ENCODE measurements at regions not wholly inside any gene's neighbourhood (a gene's known extent, or its start where the extent isn't known, plus 50 kb on each side); places are given as distances from the start of the nearest gene placed in this dataset.
A peak's percentile ranks its signal among the peaks of the same experiment; 100 is the strongest.

DNA sequence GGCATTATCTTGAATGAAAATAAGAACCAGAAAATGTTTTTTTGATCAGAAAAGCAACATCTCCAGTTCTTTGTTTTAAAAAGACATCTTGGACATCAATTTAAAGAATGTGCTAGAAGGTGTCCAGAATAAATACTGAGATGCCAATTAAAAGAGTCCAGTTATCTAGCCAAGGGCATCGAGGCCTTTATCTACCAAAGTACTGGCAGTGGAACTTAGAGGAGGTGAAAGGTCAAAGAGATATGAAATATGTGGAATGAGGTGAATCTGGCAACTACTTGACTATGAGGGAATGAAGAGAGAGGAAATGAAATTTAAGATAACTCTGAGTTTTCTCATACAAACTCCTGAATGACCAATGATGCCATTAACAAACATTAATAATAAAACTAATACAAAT is 154.3 kb upstream of the GNAI1 start:
- no peak overlapping the region for H3K4me2 ChIP-seq (ENCODE audit: insufficient read depth, low read length)
- dilution Hi-C loops (cut with MboI; ENCODE audit: extremely low pct_ligation_motif_present, low sequenced_read_pairs) (no loop called here), intact Hi-C loops (cut with micrococcal nuclease) (no loop called here)
- H3K4me1 ChIP-seq (ENCODE audit: control insufficient read depth, extremely low read depth, insufficient read depth, low read length) = peaks cover 21% of the 10 kb centered on the region
- DNase-seq (ENCODE audit: low read depth, low spot score) (peak; percentile 4), FAIRE-seq (no peak)
- no peak overlapping the region for H3K9ac ChIP-seq (replicated peaks; ENCODE audit: extremely low read depth, insufficient read depth, low read length)
- no peak overlapping the region for H3K27ac ChIP-seq (ENCODE audit: insufficient read depth, low read depth, low read length)
- H3K4me3 ChIP-seq (replicated peaks in 1 of 3; ENCODE audit: insufficient read depth in 1 of 3, low read depth in 1 of 3, low read length in 3 of 3) = no peak overlapping the region
- no peaks in the 10 kb centered on the region for H4K20me1 ChIP-seq (replicated peaks; ENCODE audit: control insufficient read depth, extremely low read depth, insufficient read depth, low read length)
- no peak overlapping the region for H2AFZ ChIP-seq (ENCODE audit: low read depth, low read length)
- no TSS peak for BruUV-seq (replicated peaks)
- no peak for TF ChIP-seq JUN (IDR thresholded peaks at IDR 0.05; ENCODE audit: borderline replicate concordance, insufficient read depth, insufficient read length, low read depth)
- no peak for TF ChIP-seq FOS (IDR thresholded peaks at IDR 0.05; ENCODE audit: borderline replicate concordance, insufficient read depth, low read length)
- TF ChIP-seq GATA2 (IDR thresholded peaks at IDR 0.05; ENCODE audit: insufficient read depth, insufficient read length, low read depth, low read length) = peak; percentile 48
- TF ChIP-seq, protein P1, sequence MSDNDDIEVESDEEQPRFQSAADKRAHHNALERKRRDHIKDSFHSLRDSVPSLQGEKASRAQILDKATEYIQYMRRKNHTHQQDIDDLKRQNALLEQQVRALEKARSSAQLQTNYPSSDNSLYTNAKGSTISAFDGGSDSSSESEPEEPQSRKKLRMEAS (IDR thresholded peaks at IDR 0.05; ENCODE audit: insufficient read depth, insufficient read length) = no peak
- no peak for TF ChIP-seq EZH2 (IDR thresholded peaks at IDR 0.05; ENCODE audit: borderline replicate concordance, low read depth, low read length, severe bottlenecking)
- TF ChIP-seq MYC (IDR thresholded peaks at IDR 0.05; ENCODE audit: low read depth, low read length) = no peak
- no peak for TF ChIP-seq POLR2AphosphoS5 (IDR thresholded peaks at IDR 0.05; ENCODE audit: insufficient read depth, low read depth, low read length)
- TF ChIP-seq, protein P2, sequence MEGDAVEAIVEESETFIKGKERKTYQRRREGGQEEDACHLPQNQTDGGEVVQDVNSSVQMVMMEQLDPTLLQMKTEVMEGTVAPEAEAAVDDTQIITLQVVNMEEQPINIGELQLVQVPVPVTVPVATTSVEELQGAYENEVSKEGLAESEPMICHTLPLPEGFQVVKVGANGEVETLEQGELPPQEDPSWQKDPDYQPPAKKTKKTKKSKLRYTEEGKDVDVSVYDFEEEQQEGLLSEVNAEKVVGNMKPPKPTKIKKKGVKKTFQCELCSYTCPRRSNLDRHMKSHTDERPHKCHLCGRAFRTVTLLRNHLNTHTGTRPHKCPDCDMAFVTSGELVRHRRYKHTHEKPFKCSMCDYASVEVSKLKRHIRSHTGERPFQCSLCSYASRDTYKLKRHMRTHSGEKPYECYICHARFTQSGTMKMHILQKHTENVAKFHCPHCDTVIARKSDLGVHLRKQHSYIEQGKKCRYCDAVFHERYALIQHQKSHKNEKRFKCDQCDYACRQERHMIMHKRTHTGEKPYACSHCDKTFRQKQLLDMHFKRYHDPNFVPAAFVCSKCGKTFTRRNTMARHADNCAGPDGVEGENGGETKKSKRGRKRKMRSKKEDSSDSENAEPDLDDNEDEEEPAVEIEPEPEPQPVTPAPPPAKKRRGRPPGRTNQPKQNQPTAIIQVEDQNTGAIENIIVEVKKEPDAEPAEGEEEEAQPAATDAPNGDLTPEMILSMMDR (IDR thresholded peaks at IDR 0.05; ENCODE audit: extremely low read depth in 1 of 2, insufficient read depth in 1 of 2, low read depth in 1 of 2, low read length in 2 of 2) = no peak
- no peak for TF ChIP-seq POLR2A (IDR thresholded peaks at IDR 0.05; ENCODE audit: low read depth, low read length)
- H3K79me2 ChIP-seq (ENCODE audit: control insufficient read depth, insufficient read depth, low read length) = no peaks in the 10 kb centered on the region
- ChIA-PET POLR2A (no interaction called here), CTCF (no interaction called here)
- H3K9me3 ChIP-seq (replicated peaks; ENCODE audit: control insufficient read depth, insufficient read depth, low read length) = no peaks in the 10 kb centered on the region
- no peaks in the 10 kb centered on the region for H3K36me3 ChIP-seq (ENCODE audit: control insufficient read depth in 2 of 2, extremely low read depth in 1 of 2, insufficient read depth in 2 of 2, low read length in 2 of 2)
- H3K9me1 ChIP-seq (replicated peaks; ENCODE audit: control insufficient read depth, extremely low read depth, insufficient read depth, low read length) = no peaks in the 10 kb centered on the region
- no peaks in the 10 kb centered on the region for H3K27me3 ChIP-seq (ENCODE audit: control insufficient read depth in 2 of 2, insufficient read depth in 2 of 2, low read length in 2 of 2)

All from endothelial cell of umbilical vein (primary cell).